ENCODE measurements at regions not wholly inside any gene's neighbourhood (a gene's known extent, or its start where the extent isn't known, plus 50 kb on each side); places are given as distances from the start of the nearest gene placed in this dataset.

DNA sequence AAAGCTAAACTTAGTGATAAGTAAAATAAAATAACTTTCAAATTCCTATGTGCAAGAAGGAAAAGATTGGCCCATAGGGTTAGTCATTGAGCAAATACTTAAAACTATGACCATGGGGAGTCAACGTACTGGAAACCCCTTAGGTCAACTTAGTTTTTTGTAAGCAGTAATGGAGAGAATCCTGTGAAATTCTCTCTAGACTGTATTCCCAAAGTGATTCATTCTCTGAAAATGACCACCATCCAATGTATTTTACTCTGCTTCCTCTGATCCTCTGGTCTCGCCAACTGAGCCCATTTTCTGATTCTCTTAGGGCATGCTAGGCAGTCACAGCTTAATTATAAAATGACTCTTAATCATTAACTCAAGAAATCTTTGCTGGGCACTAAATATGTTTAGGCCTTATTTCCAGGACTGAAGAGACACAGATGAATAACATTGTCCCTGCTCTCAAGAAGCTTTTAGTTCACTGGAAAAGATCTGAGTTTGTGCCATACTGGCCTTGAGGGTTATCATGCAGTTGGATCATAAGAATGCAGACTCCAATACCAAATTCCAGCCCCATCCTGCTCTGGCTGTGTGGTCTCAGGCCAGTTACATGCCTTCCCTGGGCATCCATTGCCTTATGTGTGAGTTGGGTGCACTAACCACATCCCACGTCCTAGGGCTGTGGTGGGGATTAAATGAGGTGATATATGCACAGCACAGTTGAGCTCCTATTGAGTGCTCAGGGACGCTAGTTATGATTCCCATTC, 732.4 kb downstream of the AACS start:
- TF ChIP-seq, protein P1, sequence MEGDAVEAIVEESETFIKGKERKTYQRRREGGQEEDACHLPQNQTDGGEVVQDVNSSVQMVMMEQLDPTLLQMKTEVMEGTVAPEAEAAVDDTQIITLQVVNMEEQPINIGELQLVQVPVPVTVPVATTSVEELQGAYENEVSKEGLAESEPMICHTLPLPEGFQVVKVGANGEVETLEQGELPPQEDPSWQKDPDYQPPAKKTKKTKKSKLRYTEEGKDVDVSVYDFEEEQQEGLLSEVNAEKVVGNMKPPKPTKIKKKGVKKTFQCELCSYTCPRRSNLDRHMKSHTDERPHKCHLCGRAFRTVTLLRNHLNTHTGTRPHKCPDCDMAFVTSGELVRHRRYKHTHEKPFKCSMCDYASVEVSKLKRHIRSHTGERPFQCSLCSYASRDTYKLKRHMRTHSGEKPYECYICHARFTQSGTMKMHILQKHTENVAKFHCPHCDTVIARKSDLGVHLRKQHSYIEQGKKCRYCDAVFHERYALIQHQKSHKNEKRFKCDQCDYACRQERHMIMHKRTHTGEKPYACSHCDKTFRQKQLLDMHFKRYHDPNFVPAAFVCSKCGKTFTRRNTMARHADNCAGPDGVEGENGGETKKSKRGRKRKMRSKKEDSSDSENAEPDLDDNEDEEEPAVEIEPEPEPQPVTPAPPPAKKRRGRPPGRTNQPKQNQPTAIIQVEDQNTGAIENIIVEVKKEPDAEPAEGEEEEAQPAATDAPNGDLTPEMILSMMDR (IDR thresholded peaks at IDR 0.05): no peak
- TF ChIP-seq EZH2 (IDR thresholded peaks at IDR 0.05; ENCODE audit: borderline replicate concordance, insufficient read depth, low read depth, low read length, poor library complexity, severe bottlenecking): no peak

All from B cell (primary cell).